ENCODE measurements at regions not wholly inside any gene's neighbourhood (a gene's known extent, or its start where the extent isn't known, plus 50 kb on each side); places are given as distances from the start of the nearest gene placed in this dataset.

DNA sequence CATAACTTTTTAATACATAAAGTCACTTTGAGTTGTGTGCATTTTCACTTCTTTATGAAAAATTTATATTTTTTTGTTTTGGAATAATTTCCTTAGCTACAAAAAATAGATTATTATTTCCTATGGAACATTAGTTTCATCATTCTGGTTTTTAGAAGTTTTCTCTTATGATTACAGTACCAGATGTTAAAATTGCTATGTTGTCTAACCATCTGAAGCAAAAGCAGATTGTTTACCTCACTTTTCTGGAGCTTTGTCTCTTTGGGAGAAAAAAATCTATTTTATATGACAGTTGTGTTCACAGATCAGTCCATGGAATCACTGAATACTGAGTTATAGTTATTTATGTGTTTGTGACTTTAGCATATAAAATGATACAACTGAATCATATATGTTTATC, 708.9 kb upstream of the RIOK2 start:
- H3K9me3 Mint-ChIP-seq (ENCODE audit: unreplicated experiment), result no peaks in the 10 kb centered on the region
- no peak overlapping the region for H3K27ac Mint-ChIP-seq (ENCODE audit: unreplicated experiment)
- no peaks in the 10 kb centered on the region for H3K36me3 Mint-ChIP-seq (ENCODE audit: low read depth, unreplicated experiment)
- no peaks in the 10 kb centered on the region for H3K4me1 Mint-ChIP-seq (ENCODE audit: unreplicated experiment)
- DNase-seq (ENCODE audit: low spot score), result no peak
- TF ChIP-seq, protein P1, sequence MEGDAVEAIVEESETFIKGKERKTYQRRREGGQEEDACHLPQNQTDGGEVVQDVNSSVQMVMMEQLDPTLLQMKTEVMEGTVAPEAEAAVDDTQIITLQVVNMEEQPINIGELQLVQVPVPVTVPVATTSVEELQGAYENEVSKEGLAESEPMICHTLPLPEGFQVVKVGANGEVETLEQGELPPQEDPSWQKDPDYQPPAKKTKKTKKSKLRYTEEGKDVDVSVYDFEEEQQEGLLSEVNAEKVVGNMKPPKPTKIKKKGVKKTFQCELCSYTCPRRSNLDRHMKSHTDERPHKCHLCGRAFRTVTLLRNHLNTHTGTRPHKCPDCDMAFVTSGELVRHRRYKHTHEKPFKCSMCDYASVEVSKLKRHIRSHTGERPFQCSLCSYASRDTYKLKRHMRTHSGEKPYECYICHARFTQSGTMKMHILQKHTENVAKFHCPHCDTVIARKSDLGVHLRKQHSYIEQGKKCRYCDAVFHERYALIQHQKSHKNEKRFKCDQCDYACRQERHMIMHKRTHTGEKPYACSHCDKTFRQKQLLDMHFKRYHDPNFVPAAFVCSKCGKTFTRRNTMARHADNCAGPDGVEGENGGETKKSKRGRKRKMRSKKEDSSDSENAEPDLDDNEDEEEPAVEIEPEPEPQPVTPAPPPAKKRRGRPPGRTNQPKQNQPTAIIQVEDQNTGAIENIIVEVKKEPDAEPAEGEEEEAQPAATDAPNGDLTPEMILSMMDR (IDR thresholded peaks at IDR 0.05; ENCODE audit: unreplicated experiment), result no peak
- no peak overlapping the region for H3K4me3 Mint-ChIP-seq (ENCODE audit: unreplicated experiment)
- H3K27me3 Mint-ChIP-seq (ENCODE audit: unreplicated experiment), result no peaks in the 10 kb centered on the region

DNA sequence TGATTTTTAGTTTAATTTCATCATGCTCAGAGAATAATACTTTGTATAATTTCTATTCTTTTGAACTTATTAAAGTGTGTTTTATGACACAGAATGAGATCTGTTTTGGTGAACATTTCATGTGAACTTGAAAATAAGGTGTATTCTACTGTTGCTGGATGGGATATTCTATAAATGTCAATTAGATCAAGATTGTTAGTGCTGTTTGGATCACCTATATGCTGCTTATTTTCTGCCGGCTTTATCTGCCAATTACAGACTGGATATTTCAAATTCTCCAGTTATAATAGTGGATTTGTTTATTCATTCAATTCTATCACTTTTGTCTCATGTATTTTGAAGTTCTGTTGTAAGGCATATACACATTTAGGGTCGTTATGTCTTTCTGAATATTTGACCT, 720.7 kb upstream of the RIOK2 start:
- H3K4me3 Mint-ChIP-seq (ENCODE audit: unreplicated experiment), result no peak overlapping the region
- DNase-seq (ENCODE audit: low spot score), result no peak
- H3K9me3 Mint-ChIP-seq (ENCODE audit: unreplicated experiment), result peaks cover 6% of the 10 kb centered on the region
- TF ChIP-seq, protein P1 (IDR thresholded peaks at IDR 0.05; ENCODE audit: unreplicated experiment), result no peak
- peaks cover 4% of the 10 kb centered on the region for H3K27me3 Mint-ChIP-seq (ENCODE audit: unreplicated experiment)
- peaks cover 6% of the 10 kb centered on the region for H3K36me3 Mint-ChIP-seq (ENCODE audit: low read depth, unreplicated experiment)
- H3K27ac Mint-ChIP-seq (ENCODE audit: unreplicated experiment), result no peak overlapping the region
- H3K4me1 Mint-ChIP-seq (ENCODE audit: unreplicated experiment), result peaks cover 3% of the 10 kb centered on the region

DNA sequence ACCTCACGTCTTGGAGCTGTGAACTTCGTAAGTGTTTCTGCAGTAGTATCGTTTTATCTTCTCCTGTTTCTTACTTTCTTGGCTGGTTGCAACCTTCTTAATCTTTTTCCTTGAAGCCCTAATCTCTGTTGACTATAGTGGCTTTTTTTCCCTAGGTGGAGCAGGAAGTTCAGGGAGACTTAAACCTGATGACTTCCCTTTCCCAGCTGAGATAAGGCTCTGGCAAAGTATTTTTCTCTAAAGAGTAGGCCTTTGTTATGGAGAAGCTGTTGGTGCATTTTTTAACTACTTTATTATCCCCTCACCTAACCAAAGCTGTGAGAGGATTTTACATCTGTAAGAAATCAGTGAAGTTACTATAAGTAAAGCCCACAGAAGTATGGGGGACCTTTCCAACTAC, 723.1 kb upstream of the RIOK2 start:
- peaks cover 2% of the 10 kb centered on the region for H3K27me3 Mint-ChIP-seq (ENCODE audit: unreplicated experiment)
- peaks cover 3% of the 10 kb centered on the region for H3K4me1 Mint-ChIP-seq (ENCODE audit: unreplicated experiment)
- peaks cover 6% of the 10 kb centered on the region for H3K9me3 Mint-ChIP-seq (ENCODE audit: unreplicated experiment)
- DNase-seq (ENCODE audit: low spot score), result no peak
- TF ChIP-seq, protein P1 (IDR thresholded peaks at IDR 0.05; ENCODE audit: unreplicated experiment), result no peak
- H3K36me3 Mint-ChIP-seq (ENCODE audit: low read depth, unreplicated experiment), result peaks cover 6% of the 10 kb centered on the region
- H3K27ac Mint-ChIP-seq (ENCODE audit: unreplicated experiment), result no peak overlapping the region
- H3K4me3 Mint-ChIP-seq (ENCODE audit: unreplicated experiment), result no peak overlapping the region

DNA sequence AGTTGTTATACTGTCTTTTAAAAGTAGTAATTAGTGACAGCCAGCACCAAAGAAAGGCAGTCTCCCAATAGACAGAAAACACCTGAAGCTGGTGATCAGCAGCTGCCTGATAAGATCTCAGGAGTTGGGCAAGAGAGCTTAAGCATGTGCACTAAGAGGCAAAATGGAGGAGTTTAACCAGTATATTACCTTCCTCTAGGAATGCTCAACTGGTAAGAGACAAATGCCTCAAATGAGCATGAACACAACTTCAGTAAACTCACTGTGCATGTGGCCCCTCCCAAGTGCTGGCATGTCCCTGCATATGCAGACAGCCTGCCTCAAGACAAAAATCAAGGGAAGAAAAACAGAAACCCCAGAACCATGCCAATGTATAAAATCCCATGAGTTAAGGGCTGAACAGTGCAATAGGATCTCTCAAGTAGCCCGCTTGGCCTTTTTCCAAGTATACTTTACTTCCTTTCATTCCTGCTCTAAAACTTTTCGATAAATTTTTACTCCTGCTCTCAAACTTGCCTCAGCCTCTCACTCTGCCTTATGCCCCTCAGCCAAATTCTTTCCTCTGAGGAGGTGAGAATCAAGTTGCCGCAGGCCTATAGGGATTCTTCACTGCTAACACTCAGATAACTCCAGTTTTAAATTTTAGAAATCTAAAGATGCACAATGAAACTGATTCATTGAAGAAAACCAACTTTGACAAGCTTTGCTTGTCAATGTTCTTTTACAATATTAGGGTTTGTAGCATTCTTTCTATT, 724.8 kb upstream of the RIOK2 start:
- Mint-ChIP-seq H3K4me1 (ENCODE audit: unreplicated experiment) (peaks cover 3% of the 10 kb centered on the region), H3K36me3 (ENCODE audit: low read depth, unreplicated experiment) (peaks cover 6% of the 10 kb centered on the region), H3K27ac (ENCODE audit: unreplicated experiment) (no peak overlapping the region), H3K27me3 (ENCODE audit: unreplicated experiment) (peaks cover 2% of the 10 kb centered on the region), H3K9me3 (ENCODE audit: unreplicated experiment) (peaks cover 6% of the 10 kb centered on the region), H3K4me3 (ENCODE audit: unreplicated experiment) (no peak overlapping the region)
- no peak for DNase-seq (ENCODE audit: low spot score)
- TF ChIP-seq, protein P1 (IDR thresholded peaks at IDR 0.05; ENCODE audit: unreplicated experiment), result no peak

DNA sequence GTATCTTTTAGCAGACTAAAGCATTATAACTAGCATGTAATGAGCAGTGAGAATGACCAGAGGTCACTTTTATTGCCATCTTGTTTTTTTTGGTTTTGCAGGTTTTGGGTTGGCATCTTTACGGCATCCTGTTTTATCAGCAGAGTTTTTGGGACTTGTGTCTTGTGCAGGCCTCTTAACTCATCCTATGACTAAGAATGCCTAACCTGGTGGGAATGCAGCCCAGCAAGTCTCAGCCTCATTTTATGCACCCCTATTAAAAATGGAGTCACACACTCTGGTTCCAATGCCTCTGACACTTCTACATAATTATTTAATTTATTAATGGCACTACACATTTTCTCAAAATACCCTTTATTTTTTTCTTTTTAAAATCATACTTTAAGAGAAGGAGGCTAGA, 726.5 kb upstream of the RIOK2 start:
- no peak overlapping the region for H3K27ac Mint-ChIP-seq (ENCODE audit: unreplicated experiment)
- peaks cover 3% of the 10 kb centered on the region for H3K4me1 Mint-ChIP-seq (ENCODE audit: unreplicated experiment)
- H3K9me3 Mint-ChIP-seq (ENCODE audit: unreplicated experiment), result no peaks in the 10 kb centered on the region
- H3K36me3 Mint-ChIP-seq (ENCODE audit: low read depth, unreplicated experiment), result no peaks in the 10 kb centered on the region
- H3K27me3 Mint-ChIP-seq (ENCODE audit: unreplicated experiment), result peaks cover 2% of the 10 kb centered on the region
- H3K4me3 Mint-ChIP-seq (ENCODE audit: unreplicated experiment), result no peak overlapping the region
- no peak for DNase-seq (ENCODE audit: low spot score)
- TF ChIP-seq, protein P1 (IDR thresholded peaks at IDR 0.05; ENCODE audit: unreplicated experiment), result no peak

All from endothelial cell (in vitro differentiated cells).